OCI-LY1 (cell line): ENCODE measurements at regions not wholly inside any gene's neighbourhood (a gene's known extent, or its start where the extent isn't known, plus 50 kb on each side); places are given as distances from the start of the nearest gene placed in this dataset.

ENCODE experiments used
- H2AFZ ChIP-seq: fragments of 200-600 bp; sonication (generic), shearing (Covaris generic); 2 replicates; pipeline ENCODE4 v1.6.0; 2014; ENCODE audit warnings: antibody characterized with exemption, mild to moderate bottlenecking, low read length
- H3F3A ChIP-seq: fragments of 200-600 bp; sonication (generic), shearing (Covaris generic); 2 replicates; pipeline ENCODE4 v1.6.0; 2014; ENCODE audit warnings: mild to moderate bottlenecking, antibody characterized with exemption, low read length, moderate library complexity; ENCODE audit not compliant: insufficient read depth
- H3K27ac ChIP-seq: fragments of 200-600 bp; sonication (generic); 2 replicates; pipeline ENCODE4 v1.5.1; 2014; ENCODE audit warnings: low read length, mixed run types, mild to moderate bottlenecking, low read depth; ENCODE audit not compliant: poor library complexity, severe bottlenecking
- H3K27me3 ChIP-seq: fragments of 200-600 bp; sonication (generic); 2 replicates; pipeline ENCODE4 v1.6.0; 2014; ENCODE audit warnings: antibody characterized with exemption, mild to moderate bottlenecking, low read length, moderate library complexity; ENCODE audit not compliant: insufficient read depth
- H3K36me3 ChIP-seq: fragments of 200-600 bp; sonication (generic); 2 replicates; pipeline ENCODE4 v1.6.1; 2014; ENCODE audit warnings: mild to moderate bottlenecking, antibody characterized with exemption, low read length, moderate library complexity, mixed read lengths; ENCODE audit not compliant: insufficient read depth
- H3K4me1 ChIP-seq: fragments of 200-600 bp; sonication (generic); 2 replicates; pipeline ENCODE4 v1.5.1; 2014; ENCODE audit warnings: mild to moderate bottlenecking, low read length, moderate library complexity; ENCODE audit not compliant: insufficient read depth, severe bottlenecking
- H3K4me2 ChIP-seq: fragments of 200-600 bp; sonication (generic), shearing (Covaris generic); 2 replicates; pipeline ENCODE4 v1.6.1; 2014; ENCODE audit warnings: low read length
- H3K4me3 ChIP-seq: fragments of 200-600 bp; sonication (generic); 2 replicates; pipeline ENCODE4 v1.5.1; 2014; ENCODE audit warnings: low read length, low read depth, mild to moderate bottlenecking, mixed read lengths; ENCODE audit not compliant: poor library complexity, severe bottlenecking
- H3K79me2 ChIP-seq: fragments of 200-600 bp; shearing (Covaris generic); 2 replicates; pipeline ENCODE4 v1.6.1; 2016; ENCODE audit warnings: mixed run types, low read length, mixed read lengths; ENCODE audit not compliant: insufficient read depth
- H3K9ac ChIP-seq: fragments of 200-600 bp; sonication (generic), shearing (Covaris generic); 2 replicates; pipeline ENCODE4 v1.6.1; 2014; ENCODE audit warnings: mild to moderate bottlenecking, low read length, mixed read lengths
- H3K9me2 ChIP-seq: fragments of 200-600 bp; sonication (generic), shearing (Covaris generic); 2 replicates; pipeline ENCODE4 v1.6.1; 2014; ENCODE audit warnings: low read depth, mild to moderate bottlenecking, low read length, mixed read lengths
- H3K9me3 ChIP-seq: fragments of 200-600 bp; shearing (Covaris generic); 2 replicates; pipeline ENCODE4 v1.6.1; 2014; ENCODE audit warnings: low read length, mixed read lengths
- H4K20me1 ChIP-seq: fragments of 200-600 bp; sonication (generic), shearing (Covaris generic); 2 replicates; pipeline ENCODE4 v1.6.0; 2016; ENCODE audit warnings: mild to moderate bottlenecking, low read length; ENCODE audit not compliant: insufficient read depth
- CTCF ChIP-seq: fragments of 200-600 bp; sonication (generic), shearing (Covaris generic); IDR thresholded peaks from 2 replicates; pipeline ENCODE4 v1.5.1; 2017; ENCODE audit warnings: mild to moderate bottlenecking, antibody characterized with exemption, low read length, moderate library complexity, mixed read lengths
- EZH2 ChIP-seq: fragments of 200-600 bp; sonication (generic), shearing (Covaris generic); IDR thresholded peaks from 2 replicates; pipeline ENCODE4 v1.8.0; 2017; ENCODE audit warnings: borderline replicate concordance, mixed run types, mild to moderate bottlenecking, antibody characterized with exemption, low read length, moderate library complexity, mixed read lengths

- H3K4me1 ChIP-seq, result no peaks in the 10 kb centered on the region
- no peak overlapping the region for H3K27ac ChIP-seq
- no peaks in the 10 kb centered on the region for H3K9me3 ChIP-seq
- no peaks in the 10 kb centered on the region for H3K79me2 ChIP-seq
- H3K9ac ChIP-seq, result no peak overlapping the region
- H3K4me2 ChIP-seq, result no peak overlapping the region
- TF ChIP-seq CTCF (no peak), EZH2 (no peak)
- H2AFZ ChIP-seq, result no peak overlapping the region
- H3K4me3 ChIP-seq, result no peak overlapping the region
- H4K20me1 ChIP-seq, result no peaks in the 10 kb centered on the region
- H3K27me3 ChIP-seq, result no peaks in the 10 kb centered on the region
- no peaks in the 10 kb centered on the region for H3K9me2 ChIP-seq
- no peaks in the 10 kb centered on the region for H3F3A ChIP-seq
- no peaks in the 10 kb centered on the region for H3K36me3 ChIP-seq
These were observed 254.0 kb upstream of the IRX1 start for GRCh38 chr5:3341446-3342240.

GRCh38 chr5:3340471-3340870, 255.2 kb upstream of the IRX1 start:
- H3K4me1 ChIP-seq, result no peaks in the 10 kb centered on the region
- no peaks in the 10 kb centered on the region for H3F3A ChIP-seq
- H3K27me3 ChIP-seq, result no peaks in the 10 kb centered on the region
- TF ChIP-seq EZH2 (no peak), CTCF (no peak)
- no peak overlapping the region for H2AFZ ChIP-seq
- H4K20me1 ChIP-seq, result no peaks in the 10 kb centered on the region
- H3K36me3 ChIP-seq, result no peaks in the 10 kb centered on the region
- H3K79me2 ChIP-seq, result no peaks in the 10 kb centered on the region
- no peak overlapping the region for H3K9ac ChIP-seq
- no peak overlapping the region for H3K27ac ChIP-seq
- no peaks in the 10 kb centered on the region for H3K9me2 ChIP-seq
- H3K4me2 ChIP-seq, result no peak overlapping the region
- H3K9me3 ChIP-seq, result no peaks in the 10 kb centered on the region
- H3K4me3 ChIP-seq, result no peak overlapping the region

- no peaks in the 10 kb centered on the region for H3K4me1 ChIP-seq
- H3K4me2 ChIP-seq, result no peak overlapping the region
- H2AFZ ChIP-seq, result no peak overlapping the region
- H3K9ac ChIP-seq, result no peak overlapping the region
- H3K79me2 ChIP-seq, result no peaks in the 10 kb centered on the region
- no peaks in the 10 kb centered on the region for H4K20me1 ChIP-seq
- TF ChIP-seq EZH2 (no peak), CTCF (no peak)
- no peaks in the 10 kb centered on the region for H3K36me3 ChIP-seq
- H3K9me2 ChIP-seq, result no peaks in the 10 kb centered on the region
- H3F3A ChIP-seq, result no peaks in the 10 kb centered on the region
- H3K4me3 ChIP-seq, result no peak overlapping the region
- no peaks in the 10 kb centered on the region for H3K9me3 ChIP-seq
- H3K27me3 ChIP-seq, result no peaks in the 10 kb centered on the region
- H3K27ac ChIP-seq, result no peak overlapping the region
These were observed 255.9 kb upstream of the IRX1 start for GRCh38 chr5:3339798-3340115.
